NCI-H2171 (cell line): ENCODE measurements at regions not wholly inside any gene's neighbourhood (a gene's known extent, or its start where the extent isn't known, plus 50 kb on each side); places are given as distances from the start of the nearest gene placed in this dataset.

ENCODE experiments used
- DNase-seq: peaks from one replicate; lab custom pipeline; 2025; lab: John Stamatoyannopoulos, UW

DNA sequence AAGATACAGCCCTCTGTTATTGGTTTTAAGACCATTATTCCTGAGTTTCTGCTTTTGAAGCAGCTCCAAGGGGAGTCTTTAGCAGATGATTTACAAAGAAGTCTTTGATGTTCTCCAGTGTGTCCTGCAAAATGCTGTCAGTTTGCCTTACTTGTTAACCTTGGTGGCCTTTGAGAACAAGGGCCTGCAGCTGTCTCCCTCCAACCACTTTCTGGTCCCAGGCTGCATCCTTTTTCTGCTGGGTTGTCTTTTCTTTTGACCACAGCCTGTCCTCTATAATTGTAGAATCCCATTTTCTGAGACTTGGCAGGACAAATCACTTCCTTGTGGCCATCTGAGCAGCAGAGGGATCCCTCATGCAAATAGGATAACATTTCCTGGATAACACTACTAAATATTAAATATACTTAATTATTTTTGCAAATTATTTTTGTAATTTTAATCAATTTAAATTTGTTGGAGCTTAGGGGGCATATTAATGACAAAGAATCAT lies 281.4 kb downstream of the DMRT2 start:
- DNase-seq = no peak

DNA sequence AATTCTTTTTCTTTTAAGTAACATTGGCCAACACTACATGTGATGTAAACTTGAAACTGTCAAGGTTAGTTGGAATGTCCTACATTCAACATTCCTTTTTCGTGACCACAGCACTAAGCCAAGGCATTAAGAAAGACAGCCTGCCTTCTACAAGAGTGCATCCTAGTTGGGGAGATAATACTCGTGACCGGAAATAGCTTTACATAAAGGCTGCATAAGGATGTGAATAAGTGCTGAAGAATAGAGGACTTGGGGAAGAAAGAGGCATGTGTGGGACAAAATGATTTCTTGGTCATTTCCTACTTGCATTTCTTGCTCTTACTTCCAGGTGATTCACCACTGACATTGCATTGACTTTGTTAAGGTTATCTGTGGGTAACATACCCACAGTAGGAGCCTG lies 282.0 kb downstream of the DMRT2 start:
- DNase-seq = no peak

DNA sequence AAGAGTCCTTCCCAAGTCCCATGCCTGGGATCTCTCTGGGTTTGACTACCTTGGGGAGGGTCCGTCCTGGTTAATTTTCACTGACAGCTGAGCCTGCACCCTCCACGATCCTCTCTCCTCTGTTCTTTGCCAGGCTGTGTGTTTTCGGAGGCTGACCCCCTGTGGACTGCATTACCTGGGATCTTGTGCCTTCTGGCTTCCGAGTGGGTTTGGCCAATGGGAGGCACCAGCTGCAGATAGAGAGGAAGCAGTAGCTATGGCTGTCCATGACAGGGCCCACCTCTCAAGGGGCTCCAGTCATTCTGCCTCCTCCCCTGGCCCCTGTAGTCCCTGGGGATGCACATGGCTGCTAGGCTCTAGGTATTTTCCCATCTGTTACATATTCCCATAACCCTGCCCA lies 285.0 kb downstream of the DMRT2 start:
- peak; percentile 53 for DNase-seq

DNA sequence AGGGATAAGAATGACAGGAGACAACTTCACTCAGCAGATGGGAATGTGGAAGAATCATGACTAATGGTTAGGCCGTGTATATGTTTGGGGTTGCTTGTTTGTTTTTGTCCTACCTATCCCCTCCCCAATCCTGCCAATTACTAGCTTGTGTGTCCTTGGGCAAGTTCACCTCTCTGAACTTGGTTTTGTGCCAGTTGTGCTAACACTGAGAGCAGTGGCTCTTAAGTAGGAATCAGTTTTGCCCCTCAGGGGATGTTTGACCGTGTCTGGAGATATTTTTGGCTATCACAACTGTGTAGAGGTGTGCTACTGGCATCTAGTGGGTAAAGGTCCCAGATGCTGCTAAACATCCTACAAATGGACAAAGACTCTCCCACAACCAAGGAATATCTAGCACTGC lies 287.0 kb downstream of the DMRT2 start:
- DNase-seq = no peak

DNA sequence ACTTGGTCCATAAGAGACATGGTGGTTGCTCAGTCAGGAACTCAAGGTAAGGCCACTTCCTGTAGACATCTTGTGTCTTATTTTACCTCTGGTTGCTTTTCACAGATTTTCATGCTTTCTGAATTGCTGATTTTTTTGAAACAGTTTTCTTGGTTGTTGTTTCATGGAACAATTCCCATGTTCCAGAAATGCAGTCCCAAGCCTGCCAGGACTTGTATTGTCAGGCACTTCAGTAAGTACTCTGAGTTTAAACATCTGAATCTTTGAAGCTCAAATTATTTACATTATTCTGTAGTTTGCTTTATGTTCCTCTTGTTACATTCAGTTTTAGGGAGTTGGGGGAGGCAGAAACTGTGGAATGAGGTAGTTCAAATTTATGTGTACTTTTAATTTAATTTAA lies 290.2 kb downstream of the DMRT2 start:
- DNase-seq = no peak

DNA sequence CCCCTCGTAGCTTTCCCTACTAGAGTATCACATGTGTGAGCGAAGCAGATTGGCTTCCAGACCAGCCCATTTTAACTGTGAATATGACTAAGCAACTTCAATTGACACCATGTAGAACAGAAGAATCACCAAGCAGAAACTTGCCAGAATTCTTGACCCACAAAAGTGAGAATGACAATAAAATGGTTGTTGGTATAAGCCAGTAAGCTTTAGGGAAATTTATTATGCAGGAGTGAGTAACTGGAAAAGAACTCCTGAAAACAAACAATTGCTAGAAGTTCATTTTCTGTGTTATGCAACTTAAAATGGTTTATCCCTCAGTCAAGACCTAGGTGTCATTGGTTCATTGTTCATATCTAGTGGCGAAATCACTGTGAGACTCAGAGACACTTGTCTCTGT lies 303.1 kb downstream of the DMRT2 start:
- DNase-seq = no peak

DNA sequence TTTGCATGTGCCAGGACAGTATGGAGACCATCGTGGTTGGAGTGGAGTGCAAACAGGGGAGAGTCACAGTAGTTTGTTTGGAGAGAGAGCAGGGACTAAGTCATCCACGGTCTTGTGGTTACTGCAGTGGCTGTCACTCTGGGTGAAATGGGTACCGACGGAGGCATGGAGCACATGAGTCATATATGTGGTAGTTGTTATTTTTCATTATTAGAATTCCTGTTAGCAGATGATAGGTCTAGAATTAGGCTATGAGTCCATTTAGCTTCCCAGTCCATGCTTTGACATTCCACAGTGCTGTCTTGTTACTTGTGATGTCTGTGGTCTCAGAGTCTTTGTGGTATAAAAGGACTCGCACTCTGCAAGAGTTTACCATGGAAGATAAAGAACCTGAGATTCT lies 303.9 kb downstream of the DMRT2 start:
- no peak for DNase-seq

DNA sequence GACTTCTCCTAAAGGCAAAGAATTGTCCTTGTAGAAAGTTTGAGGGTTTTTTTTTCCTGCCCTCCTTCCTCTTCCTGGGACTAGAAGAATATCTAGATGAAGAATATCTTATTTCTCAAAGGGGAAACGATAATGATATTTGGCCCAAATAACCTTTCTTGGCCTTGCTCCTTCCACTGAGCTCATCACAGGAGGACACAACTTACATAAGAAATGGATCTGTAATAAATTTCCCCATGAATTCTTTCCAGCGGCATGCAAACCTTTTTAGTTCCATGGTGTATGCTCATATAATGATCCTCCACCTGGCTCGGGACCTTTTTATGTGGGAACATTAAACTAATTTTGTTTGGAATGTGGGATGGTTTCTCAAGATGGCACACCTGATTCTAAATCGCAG lies 304.4 kb downstream of the DMRT2 start:
- DNase-seq = no peak

DNA sequence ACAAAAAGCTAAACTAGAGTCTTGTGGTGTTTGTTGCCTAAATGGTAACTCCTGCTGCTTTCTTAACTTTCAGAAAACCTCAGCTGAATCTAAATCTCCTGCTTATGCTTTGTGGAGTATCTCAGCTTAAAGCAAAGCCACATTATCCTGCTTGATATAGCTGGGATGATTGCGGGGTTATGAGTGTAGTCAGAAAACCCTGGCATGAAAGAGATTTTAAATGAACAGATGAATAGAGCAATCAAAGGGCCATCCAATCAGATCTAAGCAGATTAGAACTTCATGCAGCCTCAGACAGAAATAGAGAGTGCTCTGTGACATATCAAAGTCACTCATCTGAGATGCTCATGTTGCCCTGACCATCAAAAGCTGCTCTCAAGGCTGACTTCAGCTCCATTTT lies 305.5 kb downstream of the DMRT2 start:
- no peak for DNase-seq

DNA sequence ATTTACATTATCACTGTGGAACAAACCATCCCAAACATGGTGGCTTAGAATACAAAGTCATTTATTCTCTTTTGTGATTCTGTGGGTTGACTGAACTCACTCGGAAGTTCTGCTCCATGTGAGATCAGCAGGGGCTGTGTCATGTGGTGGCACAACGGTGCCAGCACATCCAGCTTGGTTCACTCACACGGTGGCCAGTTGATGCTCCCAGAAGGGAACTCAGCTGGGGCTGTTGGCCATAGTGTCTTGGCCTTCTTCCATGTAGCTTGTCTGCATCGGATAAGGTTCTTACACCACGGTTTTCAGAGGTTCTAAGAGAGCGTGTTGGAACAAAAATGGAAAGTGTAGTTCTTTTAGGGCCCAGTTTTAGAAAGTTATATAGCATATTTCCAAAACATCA lies 312.7 kb downstream of the DMRT2 start:
- no peak for DNase-seq

DNA sequence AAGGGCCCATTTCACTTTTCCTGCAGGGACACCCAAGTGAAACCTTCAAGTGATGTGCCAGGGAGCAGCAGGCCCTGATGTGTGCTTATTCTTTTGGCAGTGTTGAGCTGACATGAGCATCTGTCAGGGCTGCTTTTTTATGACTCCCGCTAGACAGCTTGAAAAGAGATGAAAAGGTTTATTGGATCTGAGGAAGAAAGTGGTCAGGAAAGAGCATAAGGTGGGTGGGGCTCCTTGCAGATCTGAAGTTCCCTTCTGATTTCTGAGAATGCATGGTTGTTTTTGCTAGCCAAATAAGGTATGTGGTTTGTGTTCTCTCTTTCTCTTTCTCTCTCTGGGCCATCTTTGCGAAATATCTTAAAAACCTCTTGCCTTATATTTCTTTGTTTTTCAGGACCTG lies 316.1 kb downstream of the DMRT2 start:
- peak; percentile 73 for DNase-seq

DNA sequence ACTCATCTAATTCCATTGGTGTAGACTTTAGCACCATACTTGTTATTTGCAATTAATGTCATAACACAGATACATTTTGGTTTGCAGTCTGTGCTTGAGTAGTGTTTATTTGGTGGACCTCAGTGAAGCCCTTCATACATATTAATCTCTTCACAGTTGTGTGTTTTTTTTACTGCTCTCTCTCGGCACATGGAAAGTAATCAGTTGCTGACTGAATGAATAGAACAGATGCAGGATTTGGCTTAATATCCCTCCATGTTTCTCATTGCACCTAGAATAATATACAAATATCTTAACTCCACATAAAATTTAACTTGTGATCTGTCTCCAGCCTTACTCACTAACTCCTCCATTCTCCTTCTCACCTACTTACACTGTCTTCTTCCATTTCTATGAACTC lies 319.1 kb downstream of the DMRT2 start:
- DNase-seq = no peak

DNA sequence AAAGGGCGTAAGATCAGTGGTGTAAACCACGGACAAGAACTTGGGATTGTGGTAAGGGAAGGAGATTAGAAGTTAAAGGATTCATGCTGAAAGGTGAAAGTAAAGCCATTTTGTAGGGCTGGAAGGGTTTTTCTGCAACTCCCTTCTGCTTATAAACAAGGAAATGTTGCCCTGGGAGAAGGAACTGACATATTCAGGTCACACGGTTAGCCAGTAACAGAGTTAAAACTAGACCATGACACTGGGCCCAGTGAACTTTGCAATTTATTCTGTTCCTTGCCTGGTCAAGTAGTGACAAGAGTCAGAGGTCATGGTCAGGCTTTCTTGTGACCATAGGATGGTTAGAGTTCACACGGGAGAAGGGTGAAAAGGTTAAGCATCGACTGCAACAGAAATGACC lies 323.3 kb downstream of the DMRT2 start:
- no peak for DNase-seq

DNA sequence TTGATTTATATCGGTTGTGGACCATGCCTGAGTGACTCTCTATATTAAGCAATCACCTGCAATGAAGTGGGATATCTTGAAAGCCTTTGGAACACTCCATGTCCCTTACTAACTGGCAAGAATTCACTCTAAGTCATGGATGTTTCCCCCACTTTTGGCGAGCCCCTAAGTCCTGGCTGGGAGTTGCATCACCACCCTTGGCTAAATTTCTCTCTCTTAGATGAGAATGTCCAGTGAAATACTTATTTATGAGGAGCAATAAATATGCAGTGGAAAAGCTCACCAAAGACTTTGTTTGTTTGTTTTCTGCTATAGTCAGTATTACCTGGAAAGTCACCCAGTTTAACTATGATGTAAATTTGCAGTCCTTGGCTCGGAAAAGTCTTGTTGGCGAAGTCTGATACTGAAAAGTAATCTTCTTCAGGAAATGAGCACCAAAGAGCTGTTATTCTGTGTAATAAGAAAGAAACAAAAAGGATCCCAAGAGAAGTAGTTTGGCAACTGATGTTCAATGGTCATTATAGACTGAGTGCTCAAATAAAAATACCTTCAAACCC lies 333.8 kb downstream of the DMRT2 start:
- DNase-seq = no peak

DNA sequence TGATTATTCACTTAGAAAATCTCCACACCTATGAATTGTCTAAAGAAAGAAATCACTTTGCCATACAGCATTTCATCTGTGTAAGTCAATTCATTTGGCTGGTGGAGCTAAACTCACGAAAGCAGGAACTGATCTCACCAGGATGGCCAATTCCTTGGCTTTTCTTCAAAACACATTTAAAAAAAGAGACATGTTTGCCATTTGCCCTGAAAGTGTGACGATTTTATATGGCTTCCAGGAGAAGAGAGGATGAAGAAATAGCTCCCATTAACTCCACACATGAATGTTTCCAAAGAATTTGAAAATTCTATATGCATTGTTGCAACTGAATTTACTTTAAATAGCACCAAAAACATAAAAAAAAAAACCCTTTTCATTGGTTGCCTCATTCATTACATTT lies 334.7 kb downstream of the DMRT2 start:
- DNase-seq = no peak

DNA sequence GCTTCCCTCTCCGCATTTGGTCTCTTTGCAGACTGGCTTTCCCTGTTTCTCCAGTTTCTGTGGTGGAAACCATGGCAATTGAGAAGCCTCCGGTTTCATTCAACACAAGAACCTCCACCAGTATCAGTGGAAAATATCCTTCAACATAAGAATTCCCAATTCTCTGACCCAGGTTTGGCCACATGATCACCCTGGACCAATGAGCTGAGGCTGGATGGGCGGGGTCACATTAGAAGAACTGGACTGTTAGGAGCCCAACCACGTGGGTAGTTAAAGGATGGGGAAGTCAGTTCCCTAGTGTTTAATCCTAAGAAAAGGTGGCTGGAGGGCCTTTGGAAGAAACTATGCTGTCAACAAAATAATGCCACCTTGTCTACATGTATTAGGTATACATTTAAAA lies 336.3 kb downstream of the DMRT2 start:
- DNase-seq = no peak

DNA sequence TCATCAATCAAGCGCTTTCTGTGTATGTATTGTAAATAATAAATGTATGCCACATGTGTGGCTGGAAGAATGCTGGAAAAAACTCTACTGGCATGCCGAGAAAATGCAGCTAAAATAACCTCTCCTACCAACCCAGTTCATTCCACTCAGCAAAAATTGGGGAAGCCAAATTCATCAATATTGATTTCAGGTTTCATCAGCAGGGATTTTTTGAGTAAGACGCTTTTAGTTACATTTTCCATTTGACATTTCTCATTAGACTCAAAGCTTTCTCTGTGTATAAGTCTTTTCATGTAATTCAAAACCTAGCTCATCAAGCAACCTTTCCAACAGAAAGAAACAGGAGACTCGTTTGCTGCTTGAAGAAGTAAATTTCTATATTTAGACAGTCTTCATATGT lies 338.1 kb downstream of the DMRT2 start:
- DNase-seq = no peak

DNA sequence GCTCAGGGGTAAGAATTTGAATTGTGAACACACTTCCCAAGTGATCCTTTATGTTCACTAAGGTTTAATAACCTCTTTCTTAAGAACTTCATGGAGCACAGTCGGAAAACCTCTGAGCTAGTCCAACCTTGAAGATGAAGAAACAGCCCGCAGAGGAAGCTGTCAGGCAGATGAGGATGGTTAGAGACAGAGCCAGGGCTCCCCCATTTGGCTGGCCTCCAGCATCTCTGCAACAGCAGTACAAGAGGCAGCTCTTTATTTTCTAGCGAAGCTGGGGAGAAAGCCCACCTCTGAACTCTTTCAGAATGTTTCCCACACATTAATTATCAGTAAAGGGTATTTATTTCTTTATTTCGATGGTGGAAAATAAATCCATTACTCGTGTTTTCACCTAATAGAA lies 350.8 kb downstream of the DMRT2 start:
- DNase-seq = no peak

DNA sequence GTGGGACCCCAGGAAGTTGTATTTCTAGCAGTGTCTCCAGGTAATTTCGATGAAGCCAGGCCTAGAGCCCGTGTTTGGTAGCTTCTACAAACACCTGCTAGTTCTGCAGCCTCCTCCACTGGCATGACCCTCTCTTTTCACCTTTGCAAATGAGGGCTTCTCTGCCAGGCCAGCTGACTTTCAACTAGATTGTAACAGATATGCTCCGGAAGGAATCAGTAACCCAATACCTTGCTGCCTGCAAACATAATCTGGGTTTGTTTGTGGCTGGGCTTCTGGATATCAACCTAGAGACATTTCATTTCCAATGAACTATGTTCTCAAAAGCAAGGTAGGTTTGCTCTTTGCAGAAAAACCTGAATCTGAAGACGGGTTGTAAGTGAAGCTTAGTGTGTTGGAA lies 354.8 kb downstream of the DMRT2 start:
- DNase-seq = peak; percentile 34

DNA sequence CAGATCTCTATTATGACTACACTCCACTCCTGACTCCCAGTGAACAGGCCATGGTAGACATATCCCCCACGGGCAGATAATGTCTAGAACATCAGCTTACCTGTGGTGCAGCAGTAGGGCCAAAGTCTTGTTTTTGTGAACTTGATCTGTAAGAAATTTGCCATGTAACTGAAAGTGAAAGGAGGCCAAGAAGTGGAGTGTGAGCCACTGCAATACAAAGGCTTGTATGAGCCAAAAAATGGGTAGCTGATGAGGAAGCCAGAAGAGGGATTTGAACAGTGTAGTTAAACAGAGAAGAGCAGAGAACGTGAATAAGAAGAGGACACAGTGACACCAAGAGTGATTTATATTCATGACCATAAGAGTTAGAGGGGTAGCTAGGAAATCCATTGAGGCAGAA lies 361.7 kb downstream of the DMRT2 start:
- DNase-seq = no peak

DNA sequence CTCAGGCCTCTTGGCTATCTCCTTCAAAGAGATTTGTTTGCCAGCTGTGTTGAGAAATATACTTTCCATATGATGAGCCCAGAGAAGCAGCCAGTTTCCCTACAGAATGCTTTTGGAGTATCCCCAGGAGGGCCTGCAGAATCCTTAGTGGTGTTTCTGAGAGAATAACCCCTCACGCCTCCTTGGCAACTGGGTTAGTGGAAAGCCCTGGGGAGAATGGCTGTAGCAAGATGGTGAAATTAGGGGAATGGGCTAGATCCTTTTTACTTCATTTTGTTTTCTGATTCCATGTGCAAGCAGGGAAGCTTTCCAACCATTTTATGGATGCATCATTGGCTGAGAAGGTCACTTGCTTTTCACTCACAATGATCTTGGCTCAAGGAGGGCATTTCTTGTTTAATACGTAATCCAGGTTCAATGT lies 364.6 kb downstream of the DMRT2 start:
- DNase-seq = no peak

DNA sequence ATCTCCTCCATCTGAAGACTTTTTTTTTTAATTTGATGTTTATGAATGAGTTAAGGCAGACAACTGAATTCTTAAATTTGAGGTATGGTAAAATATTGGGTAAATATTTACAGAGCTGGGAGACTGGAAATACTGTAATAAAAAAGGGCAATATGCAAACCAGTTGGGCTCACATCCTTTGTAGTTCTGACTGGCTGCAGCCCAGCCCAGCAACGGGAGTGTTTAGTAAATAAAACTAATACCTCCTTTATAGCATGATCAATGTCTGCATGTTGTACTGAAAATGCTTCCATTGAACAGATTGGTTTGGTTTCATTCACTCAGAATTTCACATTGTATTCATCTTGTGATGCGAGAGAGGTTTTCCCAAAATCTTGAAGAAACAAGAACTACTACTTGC lies 365.0 kb downstream of the DMRT2 start:
- DNase-seq = no peak

DNA sequence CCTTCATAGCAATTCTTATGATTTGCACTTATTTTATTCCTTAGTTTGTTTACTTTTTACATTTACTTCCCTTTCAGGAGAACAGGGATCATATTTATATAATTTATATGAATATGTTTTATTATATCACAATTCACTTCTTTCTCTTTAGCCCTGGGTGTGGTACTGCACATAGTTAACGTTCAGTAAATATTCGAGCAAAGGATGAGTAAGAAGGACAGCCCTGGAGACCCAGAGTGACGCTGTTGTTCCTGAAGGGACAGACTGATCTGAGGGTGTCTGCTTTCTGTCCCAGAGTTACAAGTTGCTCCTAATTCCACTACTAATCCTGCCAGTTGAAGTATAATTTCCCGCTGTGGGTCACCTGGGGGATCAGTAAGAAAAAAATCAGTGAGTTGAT lies 366.1 kb downstream of the DMRT2 start:
- no peak for DNase-seq

DNA sequence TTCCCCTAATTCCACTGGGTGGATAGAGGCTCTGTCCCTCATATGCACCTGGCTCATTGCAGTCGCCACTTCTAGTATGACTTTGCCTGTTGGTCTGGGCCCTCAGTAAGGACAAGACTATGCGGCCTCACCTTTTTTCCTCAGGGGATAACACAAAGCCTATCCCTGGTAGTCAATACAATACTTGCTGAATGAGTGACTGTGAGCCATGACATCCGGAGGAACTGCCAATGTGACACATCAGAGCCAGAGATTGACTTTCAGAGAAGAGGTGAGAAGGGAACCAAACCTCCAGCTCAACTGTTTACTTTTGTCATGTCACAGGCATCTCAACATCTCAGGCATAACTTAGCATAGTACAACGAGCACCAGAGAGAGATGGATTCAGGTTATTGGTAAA lies 371.3 kb downstream of the DMRT2 start:
- no peak for DNase-seq

DNA sequence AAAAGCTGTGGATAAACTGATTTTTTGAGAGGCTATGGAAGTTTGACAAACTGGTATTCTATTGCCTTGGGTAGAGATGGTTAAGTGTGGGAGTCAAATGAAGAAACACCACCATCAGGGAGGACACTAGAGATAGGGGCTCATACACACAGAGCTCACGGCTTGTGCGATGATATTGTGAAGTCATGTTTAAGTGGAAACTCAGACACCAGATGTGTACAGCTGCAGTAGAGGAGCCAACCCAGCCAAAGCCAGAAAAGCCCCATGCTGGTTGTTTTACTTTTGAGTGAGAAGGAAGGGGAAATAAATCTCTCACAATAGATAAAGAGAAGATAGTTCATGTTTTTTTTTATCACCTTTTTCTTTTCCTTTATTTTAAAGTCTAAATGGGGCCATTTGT lies 377.7 kb downstream of the DMRT2 start:
- DNase-seq = no peak
